HG03025 (cell line): ENCODE measurements at regions not wholly inside any gene's neighbourhood (a gene's known extent, or its start where the extent isn't known, plus 50 kb on each side); places are given as distances from the start of the nearest gene placed in this dataset.

ENCODE experiments used
- ATAC-seq: cut with Tn5 transposase; IDR thresholded peaks from one replicate; pipeline ENCODE4 v1.9.1; 2021; ENCODE audit warnings: mild to moderate bottlenecking, moderate library complexity; ENCODE audit not compliant: unreplicated experiment, low FRiP score

DNA sequence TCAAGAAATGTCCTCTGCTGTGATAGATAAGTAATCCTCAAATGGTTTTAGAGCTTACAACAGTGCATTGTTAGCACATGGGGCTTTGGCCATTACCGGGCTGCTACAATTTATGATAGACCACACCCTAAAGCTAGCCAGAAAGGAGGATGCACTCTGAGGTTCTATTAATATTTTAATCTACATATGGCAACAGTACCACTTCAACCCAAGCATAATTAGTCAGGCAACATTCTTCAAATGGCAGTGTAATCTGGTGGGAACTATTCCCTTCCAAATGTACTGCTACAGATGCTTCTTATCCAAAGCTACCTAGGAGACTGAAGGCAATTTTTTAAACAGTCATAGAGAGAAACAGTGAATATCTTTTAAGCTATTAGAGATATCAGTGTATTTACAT lies 697.6 kb downstream of the KCNA4 start:
- no peak for ATAC-seq

DNA sequence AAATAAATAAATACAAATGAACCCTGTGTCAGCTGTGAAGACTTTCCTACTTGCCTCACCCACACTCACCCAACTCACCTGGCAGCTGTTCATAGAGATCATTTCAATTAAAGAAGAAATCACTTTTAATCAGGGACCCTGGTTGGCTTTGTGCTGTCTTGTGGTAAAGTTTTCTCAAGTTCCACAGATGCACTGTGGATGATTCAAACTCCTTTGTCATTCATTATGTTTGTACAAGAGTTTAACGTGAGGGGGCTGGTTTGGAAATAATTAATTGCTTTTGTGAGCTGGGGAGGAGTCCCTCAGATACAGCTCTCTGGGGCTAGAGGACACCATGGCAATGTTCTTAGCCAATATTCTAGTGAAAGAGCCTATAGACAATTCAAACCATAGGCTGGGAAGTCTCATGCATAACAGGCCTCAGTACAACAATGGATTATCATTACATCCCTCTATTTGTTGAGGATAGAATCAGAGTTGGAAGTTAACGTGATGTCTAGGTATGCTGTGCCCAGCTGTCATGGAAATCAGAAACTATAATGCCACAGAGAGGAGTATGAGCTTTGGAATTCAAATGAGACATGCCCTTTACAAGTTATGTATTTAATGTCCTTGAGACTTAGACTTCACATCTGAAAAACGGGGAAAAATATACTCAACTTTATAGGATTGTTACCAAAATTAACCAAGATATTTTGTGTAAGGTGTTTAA lies 698.5 kb downstream of the KCNA4 start:
- ATAC-seq = no peak

DNA sequence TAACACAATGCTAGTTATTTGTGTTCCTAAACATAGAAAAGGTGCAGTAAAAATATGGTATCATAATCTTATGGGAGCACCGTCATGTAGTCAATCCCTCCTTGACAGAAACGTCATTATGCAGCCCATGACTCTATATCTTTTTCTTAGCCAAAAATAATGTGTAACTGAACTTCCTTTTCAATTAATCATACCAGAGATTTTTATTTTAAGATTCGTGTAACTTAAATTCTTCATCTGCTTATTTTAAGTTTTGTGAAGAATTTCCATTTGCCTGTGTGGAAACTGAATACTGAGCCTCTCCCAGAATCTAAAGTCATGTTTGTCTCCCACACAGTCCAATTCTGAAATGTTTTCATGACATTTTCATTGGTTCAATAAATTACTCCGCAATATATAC lies 699.1 kb downstream of the KCNA4 start:
- ATAC-seq = no peak

DNA sequence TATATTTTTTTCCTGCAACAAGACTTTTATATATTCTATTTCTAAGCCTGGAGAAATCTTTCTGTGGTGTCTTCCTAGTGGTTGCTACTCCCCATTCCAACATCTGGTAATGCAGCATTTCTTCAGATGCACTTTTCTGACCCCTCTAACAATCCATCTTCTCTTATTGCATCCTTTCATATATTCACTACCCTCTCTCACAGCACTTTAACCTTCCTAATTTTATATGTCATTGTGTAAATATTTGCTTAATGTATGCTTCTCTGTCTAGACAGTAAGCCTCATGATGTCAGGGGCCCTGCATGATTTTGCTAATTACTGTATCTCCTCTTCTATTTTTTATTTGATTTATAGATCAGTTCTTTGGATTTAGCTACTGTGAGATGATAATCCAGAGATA lies 701.6 kb downstream of the KCNA4 start:
- no peak for ATAC-seq

DNA sequence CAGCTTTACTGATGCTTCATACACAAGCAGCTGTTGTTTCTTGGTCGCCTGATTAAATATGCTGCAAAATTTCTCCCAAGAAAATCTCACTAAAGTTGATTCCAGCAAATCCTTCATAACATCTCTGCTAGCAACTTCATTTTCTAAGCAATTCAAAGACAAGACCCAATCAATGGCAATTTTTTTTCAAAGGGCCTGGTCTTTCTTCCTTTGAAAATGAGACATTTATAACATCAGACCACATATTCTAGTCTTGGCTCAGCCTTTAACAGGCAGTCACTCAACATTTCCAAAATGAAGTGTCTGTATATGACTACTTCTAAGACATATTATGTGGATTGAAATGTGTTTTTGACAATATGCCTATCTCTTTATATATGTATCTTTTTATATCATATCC lies 702.6 kb downstream of the KCNA4 start:
- no peak for ATAC-seq

DNA sequence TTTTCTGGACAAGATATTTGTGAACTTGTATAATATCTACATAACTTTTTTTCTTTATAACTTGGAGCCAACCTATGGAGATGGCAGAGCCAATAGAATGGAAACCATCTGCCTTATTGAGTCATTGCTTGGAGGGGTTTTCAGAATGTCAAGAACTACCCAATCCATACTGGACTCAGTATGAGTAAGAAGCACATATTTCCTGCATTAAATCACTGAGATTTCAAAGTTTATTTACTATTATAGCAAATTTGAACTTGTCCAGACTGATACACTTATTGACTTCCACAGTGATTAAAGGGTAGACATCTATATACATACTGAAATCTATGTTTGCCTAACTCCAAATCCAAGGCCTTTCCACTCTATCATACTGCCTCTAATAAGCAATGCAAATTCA lies 704.0 kb downstream of the KCNA4 start:
- ATAC-seq = no peak

DNA sequence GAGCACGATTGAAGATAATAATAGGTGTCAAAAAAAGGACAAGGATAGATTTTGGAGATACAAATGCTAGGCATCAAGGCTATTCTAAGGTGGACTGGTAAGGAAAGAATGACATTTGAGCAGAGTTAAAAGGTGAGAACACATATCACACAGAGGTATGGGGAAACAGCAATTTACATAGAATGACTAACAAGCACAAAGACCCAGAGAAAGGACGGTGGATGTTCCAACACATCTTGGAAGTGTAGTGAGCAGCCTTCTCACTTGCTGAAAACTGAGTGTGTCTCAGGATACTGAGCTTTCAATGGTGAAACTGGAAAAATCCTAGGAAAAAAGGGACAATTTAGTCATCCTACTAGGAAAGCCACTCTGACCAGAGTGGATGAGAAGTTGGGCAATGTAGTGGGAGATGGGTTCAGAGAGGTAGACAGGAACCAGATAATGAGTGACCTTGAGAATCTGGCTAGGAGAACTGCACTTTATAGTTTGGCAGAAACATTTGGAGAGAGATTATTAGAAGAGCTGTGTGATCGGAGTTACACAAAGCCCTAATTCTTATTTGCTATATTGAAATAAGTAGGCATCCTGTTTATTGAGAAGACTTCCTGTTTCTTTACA lies 706.0 kb downstream of the KCNA4 start:
- ATAC-seq = no peak

DNA sequence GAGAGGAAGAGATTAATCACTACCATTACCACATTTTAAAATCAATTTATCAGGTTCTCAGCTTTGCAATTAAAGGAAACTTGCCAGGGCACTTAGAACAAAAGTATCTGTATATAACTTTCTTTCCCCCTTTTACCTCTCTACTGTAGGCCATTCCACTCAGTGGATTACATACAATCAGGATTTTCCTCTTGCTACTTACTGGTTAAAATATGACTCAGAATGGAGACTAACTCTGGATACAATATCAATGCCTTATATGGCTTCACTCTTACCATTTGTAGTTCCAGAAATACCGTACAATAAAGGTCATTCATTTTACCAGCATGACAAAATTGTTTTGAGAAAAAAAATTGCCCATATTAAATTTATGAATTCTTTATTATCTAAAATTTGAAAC lies 706.8 kb downstream of the KCNA4 start:
- ATAC-seq = no peak

DNA sequence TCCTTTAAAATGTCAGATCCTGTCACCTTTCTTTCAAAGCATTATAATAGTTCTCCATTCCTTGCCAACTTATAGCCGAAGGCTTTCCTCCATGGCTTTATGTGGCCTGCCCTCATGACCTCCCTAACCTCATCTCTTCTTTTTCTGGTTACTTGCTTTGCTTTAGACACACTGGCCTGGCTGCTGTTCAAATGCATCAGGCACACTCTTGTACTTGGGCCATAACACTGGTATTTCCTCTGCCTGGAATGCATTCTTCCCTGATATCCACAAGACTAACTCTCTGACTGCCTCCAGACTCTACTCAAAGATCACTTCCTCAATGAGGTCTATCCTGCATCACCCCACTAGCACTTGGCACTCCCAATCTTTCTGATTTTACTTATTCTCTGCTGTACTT lies 710.3 kb downstream of the KCNA4 start:
- no peak for ATAC-seq

DNA sequence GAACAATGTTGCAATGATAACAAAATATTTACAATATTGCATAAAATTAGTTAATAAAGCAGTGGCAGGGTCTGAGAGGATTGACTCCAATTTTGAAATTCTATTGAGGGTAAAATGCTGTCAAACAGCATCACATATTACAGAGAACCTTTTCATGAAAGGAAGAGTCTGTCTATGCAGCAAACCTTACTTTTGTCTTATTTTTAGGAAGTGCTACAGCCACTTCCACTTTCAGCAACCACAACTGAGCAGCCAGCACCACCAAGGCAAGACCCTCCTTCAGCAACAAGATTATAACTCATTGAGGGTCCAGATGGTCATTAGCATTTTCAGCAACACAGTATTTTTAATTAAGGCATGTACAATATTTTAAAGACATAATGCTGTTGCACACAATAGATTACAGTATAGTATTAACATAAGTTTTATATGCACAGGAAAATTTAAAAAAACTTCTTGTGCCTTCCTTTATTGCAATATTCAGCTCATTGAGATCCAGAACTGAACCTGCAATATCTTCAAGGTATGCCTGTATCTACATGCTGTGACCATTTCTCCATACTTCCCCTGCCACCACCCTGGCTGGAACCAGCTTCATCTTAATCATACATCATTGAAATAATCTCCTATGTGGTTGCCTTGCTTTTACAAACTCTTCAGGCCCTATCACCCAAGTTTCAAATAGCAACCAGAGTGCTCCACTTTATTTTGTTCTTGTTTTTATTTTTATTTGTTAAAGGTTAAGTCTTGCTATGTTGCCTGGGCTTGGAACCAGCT lies 711.2 kb downstream of the KCNA4 start:
- no peak for ATAC-seq

DNA sequence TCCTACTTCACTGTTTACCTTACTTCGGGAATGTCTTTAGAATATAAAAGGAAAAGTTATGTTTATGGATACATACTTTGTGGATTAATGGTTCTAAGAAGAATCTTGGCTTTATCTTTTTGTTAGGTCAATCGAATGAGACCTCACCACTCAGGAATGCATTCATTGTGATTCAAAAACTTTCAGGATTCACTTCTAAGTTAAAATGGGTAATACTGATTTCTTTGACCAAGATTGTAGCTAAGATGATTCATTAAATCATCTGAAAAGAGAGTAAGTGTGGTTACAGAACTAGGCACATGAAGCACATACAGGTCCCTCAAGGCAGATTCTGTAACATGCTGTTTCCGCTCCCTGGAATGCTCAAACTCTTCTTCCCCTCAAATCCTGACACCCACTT lies 716.4 kb downstream of the KCNA4 start:
- ATAC-seq = no peak

DNA sequence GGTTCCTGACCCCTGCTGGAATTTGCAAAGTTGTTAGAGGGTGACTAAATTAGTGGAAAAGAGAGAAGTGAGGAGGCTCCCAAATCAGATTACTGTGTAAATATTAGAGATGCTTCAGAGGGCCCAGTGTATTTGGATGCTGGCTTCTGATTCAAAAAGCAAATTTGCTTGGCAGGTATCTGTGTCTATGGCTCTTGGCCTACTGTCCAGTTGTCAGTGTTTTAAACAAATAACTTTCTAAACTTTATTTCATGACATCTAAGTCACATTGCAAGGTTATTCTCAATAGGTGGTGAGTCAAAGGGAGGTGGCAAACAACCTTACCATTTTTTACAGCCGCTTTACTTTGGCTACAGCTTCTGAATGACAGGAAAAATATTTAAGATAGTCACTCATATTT lies 720.1 kb downstream of the KCNA4 start:
- ATAC-seq = no peak

DNA sequence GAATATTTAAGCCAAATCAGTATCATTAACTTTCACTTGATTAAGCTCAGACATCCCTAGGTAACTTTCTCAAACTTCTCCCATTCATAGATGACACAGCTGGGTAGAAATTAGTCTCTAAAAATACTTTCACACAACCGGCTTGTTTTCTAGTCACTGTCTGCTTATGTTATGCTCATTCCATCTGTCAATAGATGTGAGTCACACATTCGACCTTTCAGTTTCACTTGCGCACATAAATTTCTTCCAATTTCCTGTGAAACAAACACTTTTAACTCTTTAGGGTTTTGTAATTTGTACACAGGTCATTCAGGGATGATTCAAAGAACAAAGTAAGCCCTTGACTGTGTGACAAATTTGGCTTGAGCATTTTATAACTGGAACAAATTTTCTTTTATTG lies 723.0 kb downstream of the KCNA4 start:
- ATAC-seq = peak; percentile 83

DNA sequence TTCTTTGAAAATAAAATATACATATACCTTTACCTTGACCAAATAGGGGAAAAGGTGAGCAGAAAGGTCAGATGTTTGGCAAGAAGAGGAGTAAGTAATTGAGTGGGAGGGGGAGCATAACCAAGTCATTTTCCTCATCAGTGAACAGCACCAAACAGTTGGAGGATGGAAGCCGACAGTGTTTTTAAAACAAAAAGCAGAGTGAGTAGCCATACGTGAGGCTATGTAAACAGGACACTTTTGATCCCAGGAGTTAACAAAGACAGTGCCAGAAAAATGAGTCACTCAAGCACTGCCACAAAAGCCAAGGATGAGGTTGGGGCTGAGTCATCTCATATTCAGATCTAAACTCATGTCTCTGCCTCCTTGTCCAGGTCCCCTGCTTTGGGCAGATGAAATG lies 734.7 kb downstream of the KCNA4 start:
- no peak for ATAC-seq

DNA sequence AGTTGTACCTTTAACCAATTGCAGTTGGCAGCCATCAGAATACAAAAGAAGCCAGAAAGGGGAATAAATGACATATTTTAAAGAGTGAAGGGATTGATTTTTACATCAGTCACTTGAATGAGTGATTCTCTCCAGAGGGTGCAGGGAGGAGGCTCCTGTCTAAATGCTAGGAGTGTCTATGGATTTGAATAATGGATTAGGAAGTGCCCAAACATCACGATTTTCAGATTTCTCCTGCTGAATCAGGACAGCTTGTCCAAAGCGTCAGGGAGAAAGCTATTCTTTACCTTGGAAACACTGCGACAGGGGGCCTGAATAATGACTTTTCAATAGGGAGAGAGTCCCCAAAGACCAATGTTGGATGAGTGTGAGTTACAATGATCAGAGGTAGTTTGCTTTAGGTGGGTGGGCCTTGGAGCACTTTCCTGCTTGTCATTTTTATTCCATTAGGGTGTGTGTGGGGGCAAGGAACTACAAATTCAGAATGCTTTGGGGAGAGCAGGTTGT lies 735.5 kb downstream of the KCNA4 start:
- ATAC-seq = no peak

DNA sequence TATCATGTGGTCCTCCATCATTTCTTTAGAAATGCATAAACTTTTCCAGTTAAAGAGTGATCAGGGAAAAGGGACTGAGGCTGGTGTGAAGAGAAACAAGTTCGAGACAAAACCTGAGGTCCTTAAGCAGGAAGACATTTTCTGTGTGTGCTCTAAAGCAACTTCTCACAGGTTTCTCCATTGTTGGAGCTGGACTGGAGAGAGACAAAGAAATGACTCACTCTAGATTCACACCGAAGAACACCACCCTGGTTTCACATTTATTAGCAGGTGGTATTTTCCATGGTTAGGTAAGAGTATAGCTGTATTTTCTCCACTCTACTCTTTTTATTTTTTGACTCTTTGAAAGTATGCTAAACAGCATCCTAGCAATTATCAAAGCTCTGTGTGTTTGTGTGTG lies 736.4 kb downstream of the KCNA4 start:
- ATAC-seq = no peak

DNA sequence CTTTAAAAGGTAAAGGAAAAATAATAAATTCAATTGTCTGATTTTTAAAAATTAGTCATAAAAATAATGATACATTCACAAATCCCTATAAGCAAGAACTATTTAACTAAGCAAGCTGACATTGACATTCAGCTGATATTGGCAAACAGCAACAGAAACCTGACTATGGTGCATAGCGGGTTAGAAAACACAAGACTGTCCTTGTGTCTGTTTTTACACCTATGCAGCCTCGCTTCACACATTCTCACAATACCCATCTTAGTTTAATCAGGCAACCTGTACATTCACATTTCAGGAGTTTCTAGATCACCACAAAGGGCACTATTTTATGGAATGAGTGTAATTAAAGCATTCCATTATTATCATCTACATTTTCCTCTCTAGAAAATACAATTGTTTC lies 737.1 kb downstream of the KCNA4 start:
- no peak for ATAC-seq

DNA sequence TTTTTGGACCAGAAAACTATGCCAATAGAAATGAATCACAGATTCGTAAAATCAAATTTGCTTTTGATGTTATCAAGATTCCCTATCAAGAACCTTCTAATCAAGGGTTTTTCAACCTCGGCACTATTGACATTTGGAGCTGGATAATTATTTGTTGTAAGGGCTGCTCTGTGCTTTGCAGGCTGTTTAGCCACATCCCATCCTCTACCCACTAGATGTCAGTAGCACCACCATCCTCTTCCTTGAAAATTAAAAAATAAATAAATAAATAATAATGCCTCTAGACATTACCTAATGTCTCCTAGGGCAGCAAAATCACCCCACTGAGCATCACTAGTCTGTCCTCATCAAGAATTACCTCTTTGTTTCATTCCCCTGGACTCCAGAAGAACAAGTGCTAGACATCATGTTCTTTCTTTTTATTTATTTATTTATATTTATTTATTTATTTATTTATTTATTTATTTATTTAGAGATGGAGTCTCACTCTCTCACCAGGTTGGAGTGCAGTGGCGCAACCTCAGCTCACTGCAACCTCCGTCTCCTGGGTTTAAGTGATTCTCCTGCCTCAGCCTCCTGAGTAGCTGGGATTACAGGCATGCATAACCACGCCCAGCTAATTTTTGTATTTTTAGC lies 744.7 kb downstream of the KCNA4 start:
- ATAC-seq = no peak

DNA sequence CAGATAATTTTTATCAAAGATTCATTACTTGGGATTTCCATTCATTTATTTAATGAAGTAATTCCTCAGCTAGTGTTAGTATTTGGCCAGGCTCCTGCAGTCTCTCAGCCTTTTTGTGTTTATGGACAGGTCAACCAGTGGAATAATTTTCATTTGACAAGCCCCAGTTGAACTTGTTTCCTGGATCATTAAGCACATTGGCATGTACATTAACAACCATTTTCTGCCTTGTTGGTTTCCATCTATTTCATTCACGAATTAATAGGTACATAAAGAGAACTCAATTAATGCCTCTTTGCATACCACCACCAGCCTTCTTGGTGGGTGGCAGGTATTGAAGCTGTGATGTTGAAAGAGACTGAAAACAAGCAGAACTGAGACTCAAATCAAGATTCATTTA lies 745.2 kb downstream of the KCNA4 start:
- ATAC-seq = no peak

DNA sequence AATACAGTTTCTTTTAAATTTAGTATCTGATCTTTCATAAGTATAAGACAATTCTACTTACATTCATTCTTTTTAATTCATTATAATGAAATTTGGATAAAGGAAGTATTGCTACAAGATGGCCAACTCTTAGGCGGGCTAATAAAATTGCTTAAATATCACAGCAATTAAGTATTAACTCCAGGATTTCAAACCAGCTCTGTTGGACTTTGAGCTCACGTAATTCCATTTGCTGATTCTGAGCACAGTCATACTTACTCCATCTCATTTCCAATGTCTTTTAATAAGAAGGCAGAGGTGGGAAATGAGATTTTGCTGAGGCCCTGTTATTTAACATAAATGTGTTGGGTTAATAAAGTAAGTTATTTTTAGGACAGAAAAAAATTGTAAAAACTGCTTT lies 748.1 kb downstream of the KCNA4 start:
- no peak for ATAC-seq

DNA sequence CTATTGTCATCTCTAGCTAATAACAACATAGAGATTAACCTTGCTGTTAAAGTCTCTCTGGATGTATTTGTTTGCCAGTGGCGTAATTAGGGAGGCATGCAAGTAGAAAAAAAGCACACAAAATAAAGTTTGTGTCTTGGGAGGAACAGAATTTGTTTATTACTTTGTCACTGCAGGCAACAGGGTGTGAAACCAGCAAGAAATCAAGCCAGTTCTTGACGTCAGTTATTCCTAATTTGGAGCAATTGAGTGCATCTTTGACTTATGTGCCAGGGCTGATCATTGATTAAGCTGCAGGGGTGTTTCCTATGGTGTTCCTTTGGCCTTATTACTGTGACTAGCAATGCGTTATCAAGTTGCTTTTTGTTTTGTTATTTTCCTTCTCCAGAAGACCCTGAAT lies 751.0 kb downstream of the KCNA4 start:
- no peak for ATAC-seq
